Progenitor cell of endocrine pancreas (in vitro differentiated cells): ENCODE measurements at regions not wholly inside any gene's neighbourhood (a gene's known extent, or its start where the extent isn't known, plus 50 kb on each side); places are given as distances from the start of the nearest gene placed in this dataset.

ENCODE experiments used
- DNase-seq: peaks from one replicate; pipeline ENCODE4 v3.0.0; 2021; ENCODE audit warnings: low spot score; ENCODE audit not compliant: unreplicated experiment
- H3K27ac Mint-ChIP-seq: 2 replicates; pipeline ENCODE4 v1.8.0; 2021; ENCODE audit warnings: mild to moderate bottlenecking, moderate library complexity, mixed read lengths
- H3K27me3 Mint-ChIP-seq: 2 replicates; pipeline ENCODE4 v1.8.0; 2021; ENCODE audit warnings: mixed read lengths
- H3K36me3 Mint-ChIP-seq: 2 replicates; pipeline ENCODE4 v1.8.0; 2022; ENCODE audit warnings: mixed read lengths; ENCODE audit not compliant: insufficient read depth
- H3K4me1 Mint-ChIP-seq: 2 replicates; pipeline ENCODE4 v1.8.0; 2021; ENCODE audit warnings: low read depth, mixed read lengths
- H3K4me3 Mint-ChIP-seq: 2 replicates; pipeline ENCODE4 v1.8.0; 2021; ENCODE audit warnings: low read depth, mild to moderate bottlenecking, moderate library complexity, mixed read lengths
- H3K9me3 Mint-ChIP-seq: 2 replicates; pipeline ENCODE4 v1.8.0; 2021; ENCODE audit warnings: low read depth, mixed read lengths
- TF ChIP-seq, protein P1 (sequence below): fragments of 200-600 bp; sonication (generic); IDR thresholded peaks from one replicate; pipeline ENCODE4 v1.5.0; 2021; ENCODE audit warnings: antibody characterized with exemption, mild to moderate bottlenecking; ENCODE audit not compliant: unreplicated experiment

DNA sequence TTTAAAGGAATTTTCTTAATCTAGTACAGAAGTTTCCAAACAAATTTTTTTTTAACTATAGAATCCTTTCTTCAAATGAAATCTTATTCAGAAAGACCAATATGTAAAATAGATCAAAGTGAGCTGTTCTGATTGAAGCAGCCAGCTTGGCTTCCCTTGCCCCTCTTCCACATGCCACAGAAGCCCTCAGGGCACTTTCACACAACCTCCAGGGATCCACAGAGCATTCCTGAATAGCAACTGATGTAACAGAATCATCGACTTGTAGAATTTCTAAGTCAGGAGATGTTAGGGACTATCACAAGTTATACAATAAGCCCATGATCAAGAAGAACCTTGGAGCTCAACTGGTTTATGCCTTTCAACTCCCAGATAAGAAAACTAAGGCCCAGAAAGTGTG, 427.8 kb upstream of the C9orf72 start:
- TF ChIP-seq, protein P1, sequence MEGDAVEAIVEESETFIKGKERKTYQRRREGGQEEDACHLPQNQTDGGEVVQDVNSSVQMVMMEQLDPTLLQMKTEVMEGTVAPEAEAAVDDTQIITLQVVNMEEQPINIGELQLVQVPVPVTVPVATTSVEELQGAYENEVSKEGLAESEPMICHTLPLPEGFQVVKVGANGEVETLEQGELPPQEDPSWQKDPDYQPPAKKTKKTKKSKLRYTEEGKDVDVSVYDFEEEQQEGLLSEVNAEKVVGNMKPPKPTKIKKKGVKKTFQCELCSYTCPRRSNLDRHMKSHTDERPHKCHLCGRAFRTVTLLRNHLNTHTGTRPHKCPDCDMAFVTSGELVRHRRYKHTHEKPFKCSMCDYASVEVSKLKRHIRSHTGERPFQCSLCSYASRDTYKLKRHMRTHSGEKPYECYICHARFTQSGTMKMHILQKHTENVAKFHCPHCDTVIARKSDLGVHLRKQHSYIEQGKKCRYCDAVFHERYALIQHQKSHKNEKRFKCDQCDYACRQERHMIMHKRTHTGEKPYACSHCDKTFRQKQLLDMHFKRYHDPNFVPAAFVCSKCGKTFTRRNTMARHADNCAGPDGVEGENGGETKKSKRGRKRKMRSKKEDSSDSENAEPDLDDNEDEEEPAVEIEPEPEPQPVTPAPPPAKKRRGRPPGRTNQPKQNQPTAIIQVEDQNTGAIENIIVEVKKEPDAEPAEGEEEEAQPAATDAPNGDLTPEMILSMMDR = no peak
- H3K9me3 Mint-ChIP-seq = peaks cover 3% of the 10 kb centered on the region
- H3K4me1 Mint-ChIP-seq = no peaks in the 10 kb centered on the region
- no peak overlapping the region for H3K27ac Mint-ChIP-seq
- no peak overlapping the region for H3K4me3 Mint-ChIP-seq
- no peak for DNase-seq
- H3K27me3 Mint-ChIP-seq = no peaks in the 10 kb centered on the region
- H3K36me3 Mint-ChIP-seq = no peaks in the 10 kb centered on the region

DNA sequence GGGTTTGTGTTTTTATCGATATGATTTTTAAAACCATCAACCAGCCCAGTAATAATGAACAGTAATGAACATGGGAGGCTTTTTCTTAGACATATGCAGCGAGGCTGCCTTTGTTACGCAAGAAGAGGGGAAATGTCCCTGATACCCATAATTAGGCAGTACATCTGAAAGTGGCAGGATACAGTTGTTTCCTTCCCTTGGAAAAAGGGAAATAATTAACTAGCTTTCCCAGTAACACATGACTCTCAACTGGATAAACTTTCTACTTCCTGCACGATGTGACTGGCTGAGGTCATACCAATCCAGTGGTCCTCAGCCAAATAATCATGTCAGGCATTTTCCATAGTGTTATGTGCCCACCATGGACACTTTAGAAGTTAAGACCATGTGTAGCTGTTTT, 431.6 kb upstream of the C9orf72 start:
- H3K4me3 Mint-ChIP-seq = no peak overlapping the region
- no peaks in the 10 kb centered on the region for H3K4me1 Mint-ChIP-seq
- peaks cover 3% of the 10 kb centered on the region for H3K9me3 Mint-ChIP-seq
- H3K27me3 Mint-ChIP-seq = no peaks in the 10 kb centered on the region
- H3K36me3 Mint-ChIP-seq = no peaks in the 10 kb centered on the region
- DNase-seq = no peak
- TF ChIP-seq, protein P1 = no peak
- H3K27ac Mint-ChIP-seq = no peak overlapping the region

DNA sequence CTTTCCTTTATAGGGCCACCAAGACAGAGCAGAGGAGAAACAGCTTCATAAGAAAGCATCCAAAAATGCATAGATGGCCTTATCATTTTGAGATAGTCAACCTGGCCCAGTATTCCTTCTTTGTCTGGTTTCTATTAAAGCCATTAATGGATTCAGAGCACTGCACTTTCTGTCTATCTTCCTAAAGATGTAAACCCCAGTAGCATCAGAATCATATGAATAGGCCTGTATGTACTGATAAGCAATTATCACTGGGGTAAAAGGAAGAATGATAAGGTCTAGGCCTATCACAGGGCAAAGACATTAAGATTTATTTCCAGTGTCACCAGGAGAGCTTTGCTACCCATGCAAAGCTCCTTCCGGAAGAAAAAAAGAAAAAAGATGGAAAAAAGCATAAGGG, 432.5 kb upstream of the C9orf72 start:
- peaks cover 3% of the 10 kb centered on the region for H3K9me3 Mint-ChIP-seq
- H3K36me3 Mint-ChIP-seq = no peaks in the 10 kb centered on the region
- TF ChIP-seq, protein P1 = no peak
- H3K27ac Mint-ChIP-seq = no peak overlapping the region
- H3K27me3 Mint-ChIP-seq = no peaks in the 10 kb centered on the region
- no peak for DNase-seq
- H3K4me3 Mint-ChIP-seq = no peak overlapping the region
- H3K4me1 Mint-ChIP-seq = no peaks in the 10 kb centered on the region

GRCh38 chr9:28007097-28007817, 434.0 kb upstream of the C9orf72 start:
- DNase-seq = no peak
- Mint-ChIP-seq H3K4me1 (no peaks in the 10 kb centered on the region), H3K36me3 (no peaks in the 10 kb centered on the region), H3K4me3 (no peak overlapping the region), H3K27ac (no peak overlapping the region), H3K27me3 (no peaks in the 10 kb centered on the region), H3K9me3 (peaks cover 3% of the 10 kb centered on the region)
- TF ChIP-seq, protein P1 = no peak

- peaks cover 6% of the 10 kb centered on the region for H3K4me1 Mint-ChIP-seq
- peaks cover 8% of the 10 kb centered on the region for H3K9me3 Mint-ChIP-seq
- no peaks in the 10 kb centered on the region for H3K36me3 Mint-ChIP-seq
- TF ChIP-seq, protein P1 = no peak
- H3K27me3 Mint-ChIP-seq = peaks cover 3% of the 10 kb centered on the region
- H3K4me3 Mint-ChIP-seq = no peak overlapping the region
- DNase-seq = no peak
- H3K27ac Mint-ChIP-seq = no peak overlapping the region
Observed at GRCh38 chr9:28014212-28014611, 440.9 kb upstream of the C9orf72 start.
